ENCODE measurements at regions not wholly inside any gene's neighbourhood (a gene's known extent, or its start where the extent isn't known, plus 50 kb on each side); places are given as distances from the start of the nearest gene placed in this dataset.

GRCh38 chr2:138274421-138275291 is 226.9 kb upstream of the SPOPL start:
- no peak overlapping the region for H3K4me3 ChIP-seq
- no peak for TF ChIP-seq CEBPB (IDR thresholded peaks at IDR 0.05)
- no peak for TF ChIP-seq TFCP2L1 (CRISPR knock-in tag; IDR thresholded peaks at IDR 0.05)
- no peak for TF ChIP-seq RFX5 (IDR thresholded peaks at IDR 0.05)
- 0 out of 5 replicates have a peak, but pooled peaks of 1 of the 2 experiments have one; percentile 12 for TF ChIP-seq EP300 (IDR thresholded peaks at IDR 0.05)
- TF ChIP-seq MAFK (IDR thresholded peaks at IDR 0.05; ENCODE audit: partially characterized antibody): peak; percentile 71
- no peak for TF ChIP-seq HES2 (IDR thresholded peaks at IDR 0.05)
- TF ChIP-seq, protein P1, sequence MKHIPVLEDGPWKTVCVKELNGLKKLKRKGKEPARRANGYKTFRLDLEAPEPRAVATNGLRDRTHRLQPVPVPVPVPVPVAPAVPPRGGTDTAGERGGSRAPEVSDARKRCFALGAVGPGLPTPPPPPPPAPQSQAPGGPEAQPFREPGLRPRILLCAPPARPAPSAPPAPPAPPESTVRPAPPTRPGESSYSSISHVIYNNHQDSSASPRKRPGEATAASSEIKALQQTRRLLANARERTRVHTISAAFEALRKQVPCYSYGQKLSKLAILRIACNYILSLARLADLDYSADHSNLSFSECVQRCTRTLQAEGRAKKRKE (CRISPR knock-in tag; IDR thresholded peaks at IDR 0.05; ENCODE audit: low read depth): no peak
- no peak for TF ChIP-seq FOXS1 (CRISPR knock-in tag; IDR thresholded peaks at IDR 0.05)
- TF ChIP-seq RCOR1 (IDR thresholded peaks at IDR 0.05; ENCODE audit: low read depth, low read length): no peak
- TF ChIP-seq POLR2AphosphoS2 (conservative IDR thresholded peaks at IDR 0.05; ENCODE audit: low read length): no peak
- TF ChIP-seq RAD21 (conservative IDR thresholded peaks at IDR 0.05 in 1 of 2, IDR thresholded peaks at IDR 0.05 in 1 of 2): no peak
- no peak for TF ChIP-seq RARB (CRISPR knock-in tag; IDR thresholded peaks at IDR 0.05)
- no peak for TF ChIP-seq HDAC2 (IDR thresholded peaks at IDR 0.05)
- TF ChIP-seq MYC (IDR thresholded peaks at IDR 0.05; ENCODE audit: borderline replicate concordance, low read length): no peak
- TF ChIP-seq, protein P2, sequence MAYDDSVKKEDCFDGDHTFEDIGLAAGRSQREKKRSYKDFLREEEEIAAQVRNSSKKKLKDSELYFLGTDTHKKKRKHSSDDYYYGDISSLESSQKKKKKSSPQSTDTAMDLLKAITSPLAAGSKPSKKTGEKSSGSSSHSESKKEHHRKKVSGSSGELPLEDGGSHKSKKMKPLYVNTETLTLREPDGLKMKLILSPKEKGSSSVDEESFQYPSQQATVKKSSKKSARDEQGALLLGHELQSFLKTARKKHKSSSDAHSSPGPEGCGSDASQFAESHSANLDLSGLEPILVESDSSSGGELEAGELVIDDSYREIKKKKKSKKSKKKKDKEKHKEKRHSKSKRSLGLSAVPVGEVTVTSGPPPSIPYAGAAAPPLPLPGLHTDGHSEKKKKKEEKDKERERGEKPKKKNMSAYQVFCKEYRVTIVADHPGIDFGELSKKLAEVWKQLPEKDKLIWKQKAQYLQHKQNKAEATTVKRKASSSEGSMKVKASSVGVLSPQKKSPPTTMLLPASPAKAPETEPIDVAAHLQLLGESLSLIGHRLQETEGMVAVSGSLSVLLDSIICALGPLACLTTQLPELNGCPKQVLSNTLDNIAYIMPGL (CRISPR knock-in tag; IDR thresholded peaks at IDR 0.05; ENCODE audit: borderline replicate concordance): no peak
- TF ChIP-seq, protein P3, sequence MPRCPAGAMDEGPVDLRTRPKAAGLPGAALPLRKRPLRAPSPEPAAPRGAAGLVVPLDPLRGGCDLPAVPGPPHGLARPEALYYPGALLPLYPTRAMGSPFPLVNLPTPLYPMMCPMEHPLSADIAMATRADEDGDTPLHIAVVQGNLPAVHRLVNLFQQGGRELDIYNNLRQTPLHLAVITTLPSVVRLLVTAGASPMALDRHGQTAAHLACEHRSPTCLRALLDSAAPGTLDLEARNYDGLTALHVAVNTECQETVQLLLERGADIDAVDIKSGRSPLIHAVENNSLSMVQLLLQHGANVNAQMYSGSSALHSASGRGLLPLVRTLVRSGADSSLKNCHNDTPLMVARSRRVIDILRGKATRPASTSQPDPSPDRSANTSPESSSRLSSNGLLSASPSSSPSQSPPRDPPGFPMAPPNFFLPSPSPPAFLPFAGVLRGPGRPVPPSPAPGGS (IDR thresholded peaks at IDR 0.05): no peak
- TF ChIP-seq POLR2A (IDR thresholded peaks at IDR 0.05; ENCODE audit: low read length): no peak
- ATAC-seq (peak; percentile 26 to 35; a peak in 5 of 6 replicates), FAIRE-seq (no peak), DNase-seq (ENCODE audit: low read depth in 1 of 2, low spot score in 1 of 2) (peak in 1 of 2 experiments; percentile 41)
- H3K4me2 ChIP-seq: peak overlapping the region; percentile 76
- ChIA-PET CTCF (no interaction called here), POLR2A (no interaction called here)
- peak overlapping the region; percentile 65 to 78 for H3K27ac ChIP-seq
- peaks cover 43% of the 10 kb centered on the region for H3K4me1 ChIP-seq
- H3K9me3 ChIP-seq: 0 out of 3 replicates have a peak, but pooled peaks cover 4% of the 10 kb centered on the region
- WGBS (ENCODE audit: missing lambda C conversion rate): 34% methylated on average over 3 of the region's 3 CpGs

GRCh38 chr2:138275292-138275690 is 226.3 kb upstream of the SPOPL start:
- CTCF ChIA-PET: no interaction called here
- 42% methylated on average over 2 of the region's 2 CpGs for WGBS (ENCODE audit: missing lambda C conversion rate)
- H3K4me1 ChIP-seq: peaks cover 43% of the 10 kb centered on the region
- H3K4me3 ChIP-seq: 0 out of 3 replicates have a peak overlapping the region, but pooled peaks have one; percentile 7
- H3K4me2 ChIP-seq: peak overlapping the region; percentile 76
- no peak for FAIRE-seq
- POLR2A ChIA-PET: no interaction called here
- ATAC-seq: peak; percentile 58 to 61; a peak in 4 of 6 replicates
- TF ChIP-seq CBX8 (IDR thresholded peaks at IDR 0.05): no peak
- no peak for TF ChIP-seq HDAC2 (IDR thresholded peaks at IDR 0.05)
- TF ChIP-seq MAX (IDR thresholded peaks at IDR 0.05): no peak
- no peak for TF ChIP-seq ZC3H11A (IDR thresholded peaks at IDR 0.05)
- TF ChIP-seq NR3C1 (IDR thresholded peaks at IDR 0.05): no peak
- TF ChIP-seq ZSCAN20 (CRISPR knock-in tag; IDR thresholded peaks at IDR 0.05): no peak
- no peak for TF ChIP-seq FOXS1 (CRISPR knock-in tag; IDR thresholded peaks at IDR 0.05)
- TF ChIP-seq KDM5A (IDR thresholded peaks at IDR 0.05): no peak
- no peak for TF ChIP-seq RNF2 (IDR thresholded peaks at IDR 0.05; ENCODE audit: borderline replicate concordance, low read depth)
- TF ChIP-seq TFCP2L1 (CRISPR knock-in tag; IDR thresholded peaks at IDR 0.05): no peak
- no peak for TF ChIP-seq ZNF302 (CRISPR knock-in tag; IDR thresholded peaks at IDR 0.05)
- TF ChIP-seq PBX3 (IDR thresholded peaks at IDR 0.05): no peak
- TF ChIP-seq HOXB5 (CRISPR knock-in tag; IDR thresholded peaks at IDR 0.05): no peak
- TF ChIP-seq HES2 (IDR thresholded peaks at IDR 0.05): no peak
- TF ChIP-seq CHD2 (IDR thresholded peaks at IDR 0.05; ENCODE audit: low read length, partially characterized antibody): no peak
- TF ChIP-seq, protein P1 (CRISPR knock-in tag; IDR thresholded peaks at IDR 0.05; ENCODE audit: low read depth): no peak
- no peak for TF ChIP-seq KDM1A (IDR thresholded peaks at IDR 0.05; ENCODE audit: low read depth)
- no peak for TF ChIP-seq JUNB (IDR thresholded peaks at IDR 0.05)
- DNase-seq (ENCODE audit: low read depth in 1 of 2, low spot score in 1 of 2): no peak
- H3K27ac ChIP-seq: peak overlapping the region; percentile 65 to 78
- 0 out of 3 replicates have a peak, but pooled peaks cover 4% of the 10 kb centered on the region for H3K9me3 ChIP-seq

All from A549 (cell line).